ENCODE measurements at regions not wholly inside any gene's neighbourhood (a gene's known extent, or its start where the extent isn't known, plus 50 kb on each side); places are given as distances from the start of the nearest gene placed in this dataset.
"Not testable (repeated sequence)": the region's sequence is repeated elsewhere in the genome, so short reads cannot be mapped to it uniquely, and the experiment has no call there.

DNA sequence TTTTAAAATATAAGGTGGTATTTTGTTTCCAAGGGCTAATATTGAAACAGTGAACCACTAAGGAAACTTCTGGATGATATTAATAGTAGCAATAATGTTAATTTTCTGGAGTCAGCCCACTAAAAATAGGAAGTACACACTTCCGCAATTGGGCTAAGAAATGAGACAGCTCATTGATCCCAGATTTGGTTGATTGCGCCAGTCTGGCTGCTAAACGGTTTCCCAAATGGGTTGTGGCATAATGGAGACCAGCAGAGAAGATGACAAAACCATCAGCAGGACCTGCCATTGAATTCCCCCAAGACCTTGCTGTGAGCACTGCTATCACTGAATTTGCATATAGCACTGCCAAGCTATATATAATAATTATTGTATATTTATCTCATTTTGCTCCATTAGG, 71.2 kb upstream of the SGK1 start:
- TF ChIP-seq, protein P1, sequence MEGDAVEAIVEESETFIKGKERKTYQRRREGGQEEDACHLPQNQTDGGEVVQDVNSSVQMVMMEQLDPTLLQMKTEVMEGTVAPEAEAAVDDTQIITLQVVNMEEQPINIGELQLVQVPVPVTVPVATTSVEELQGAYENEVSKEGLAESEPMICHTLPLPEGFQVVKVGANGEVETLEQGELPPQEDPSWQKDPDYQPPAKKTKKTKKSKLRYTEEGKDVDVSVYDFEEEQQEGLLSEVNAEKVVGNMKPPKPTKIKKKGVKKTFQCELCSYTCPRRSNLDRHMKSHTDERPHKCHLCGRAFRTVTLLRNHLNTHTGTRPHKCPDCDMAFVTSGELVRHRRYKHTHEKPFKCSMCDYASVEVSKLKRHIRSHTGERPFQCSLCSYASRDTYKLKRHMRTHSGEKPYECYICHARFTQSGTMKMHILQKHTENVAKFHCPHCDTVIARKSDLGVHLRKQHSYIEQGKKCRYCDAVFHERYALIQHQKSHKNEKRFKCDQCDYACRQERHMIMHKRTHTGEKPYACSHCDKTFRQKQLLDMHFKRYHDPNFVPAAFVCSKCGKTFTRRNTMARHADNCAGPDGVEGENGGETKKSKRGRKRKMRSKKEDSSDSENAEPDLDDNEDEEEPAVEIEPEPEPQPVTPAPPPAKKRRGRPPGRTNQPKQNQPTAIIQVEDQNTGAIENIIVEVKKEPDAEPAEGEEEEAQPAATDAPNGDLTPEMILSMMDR (IDR thresholded peaks at IDR 0.05; ENCODE audit: control extremely low read depth, extremely low read depth, low read depth, missing control alignments): no peak
- DNase-seq (ENCODE audit: extremely low spot score): no peak
- CTCF ChIA-PET: no interaction called here
- POLR2A ChIA-PET: no interaction called here

DNA sequence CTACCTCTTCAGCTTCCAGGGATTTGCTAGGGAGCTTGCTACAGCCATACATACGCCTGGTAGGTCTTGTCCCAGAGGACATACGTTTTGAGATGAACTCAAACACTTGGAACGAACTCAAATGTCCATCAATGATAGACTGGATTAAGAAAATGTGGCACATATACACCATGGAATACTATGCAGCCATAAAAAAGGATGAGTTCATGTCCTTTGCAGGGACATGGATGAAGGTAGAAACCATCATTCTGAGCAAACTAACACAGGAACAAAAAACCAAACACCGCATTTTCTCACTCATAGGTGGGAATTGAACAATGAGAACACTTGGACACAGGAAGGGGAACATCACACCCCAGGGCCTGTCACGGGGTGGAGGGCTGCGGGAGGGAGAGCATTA, 68.6 kb upstream of the SGK1 start:
- ChIA-PET CTCF (interaction anchor here (1.1 kb wide), 1 partner anchor 33 kb away, joined by 3 read pairs; no protein-coding TSS in a partner anchor), POLR2A (interaction anchor here (0.6 to 0.8 kb wide), 2 partner anchors 37 to 49 kb away, joined by 3 to 7 read pairs; no protein-coding TSS in a partner anchor)
- DNase-seq (ENCODE audit: extremely low spot score): not testable (repeated sequence)

DNA sequence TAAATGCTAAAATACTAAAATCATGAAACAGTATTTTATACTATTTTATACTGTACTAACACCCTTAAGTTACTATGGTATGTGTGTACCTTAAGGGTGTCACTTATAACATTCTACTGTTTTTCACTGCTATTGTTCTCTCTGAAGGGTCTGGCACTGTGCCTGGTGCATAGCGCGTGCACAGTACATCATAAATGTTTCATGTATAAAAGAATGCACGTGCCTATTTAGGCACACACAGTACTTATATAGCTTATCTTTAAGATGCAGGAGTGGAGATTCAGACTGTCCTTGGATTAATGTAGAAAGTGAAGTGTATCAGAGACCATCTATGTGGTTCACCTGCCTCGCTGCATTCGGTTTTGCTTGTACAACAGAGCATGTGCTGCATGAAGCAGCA, 64.0 kb upstream of the SGK1 start:
- no peak for DNase-seq (ENCODE audit: extremely low spot score)
- ChIA-PET POLR2A (no interaction called here), CTCF (interaction anchor here (1.1 to 3.2 kb wide), 3 partner anchors 9 to 11 kb away, joined by 3 to 10 read pairs (median 6); no protein-coding TSS in a partner anchor)
- TF ChIP-seq, protein P1 (IDR thresholded peaks at IDR 0.05; ENCODE audit: control extremely low read depth, extremely low read depth, low read depth, missing control alignments): no peak

DNA sequence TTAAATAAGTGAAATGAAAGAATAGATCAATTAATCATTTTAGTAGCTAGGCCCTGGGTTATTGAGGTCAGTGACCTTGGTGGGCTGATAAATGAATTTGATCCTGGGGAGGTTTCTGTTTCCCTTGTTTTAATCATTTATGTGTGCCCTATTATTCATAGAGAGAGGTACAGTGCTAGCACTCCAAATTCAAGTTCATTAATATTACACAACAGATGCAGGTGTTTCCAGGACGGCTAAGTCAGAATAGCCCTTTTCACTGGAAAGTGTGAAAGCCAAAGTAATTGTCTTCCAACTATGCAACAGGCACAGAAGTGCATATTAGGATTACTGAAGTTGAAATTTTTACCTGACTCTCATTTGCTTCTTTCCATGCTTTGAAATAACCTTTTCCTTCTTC, 61.7 kb upstream of the SGK1 start:
- no peak for DNase-seq (ENCODE audit: extremely low spot score)
- TF ChIP-seq, protein P1 (IDR thresholded peaks at IDR 0.05; ENCODE audit: control extremely low read depth, extremely low read depth, low read depth, missing control alignments): no peak
- POLR2A ChIA-PET: no interaction called here
- CTCF ChIA-PET: interaction anchor here (2.1 kb wide), 1 partner anchor 13 kb away, joined by 5 read pairs; no protein-coding TSS in a partner anchor

DNA sequence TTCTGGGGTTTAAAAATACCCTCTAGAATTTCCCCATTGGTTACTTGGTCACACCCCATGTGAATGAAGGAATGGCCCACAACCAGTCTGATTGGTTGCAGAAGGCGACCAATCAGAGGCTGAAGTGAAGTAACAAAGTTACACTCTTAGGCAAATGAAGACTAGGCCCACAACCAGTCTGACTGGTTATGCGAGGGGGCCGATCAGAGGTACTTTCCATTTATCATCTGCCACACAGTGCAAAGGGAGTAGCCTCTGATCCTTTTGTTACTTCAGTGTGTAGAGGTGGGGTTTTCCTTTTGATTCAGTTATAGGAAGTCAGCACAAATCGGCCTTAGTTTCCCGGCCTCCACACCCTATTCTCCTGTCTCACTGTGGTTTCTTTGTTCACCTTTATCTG, 61.2 kb upstream of the SGK1 start:
- ChIA-PET CTCF (interaction anchor here (2.1 kb wide), 1 partner anchor 14 kb away, joined by 5 read pairs; no protein-coding TSS in a partner anchor), POLR2A (no interaction called here)
- peak; percentile 15 for DNase-seq (ENCODE audit: extremely low spot score)
- TF ChIP-seq, protein P1 (IDR thresholded peaks at IDR 0.05; ENCODE audit: control extremely low read depth, extremely low read depth, low read depth, missing control alignments): no peak

DNA sequence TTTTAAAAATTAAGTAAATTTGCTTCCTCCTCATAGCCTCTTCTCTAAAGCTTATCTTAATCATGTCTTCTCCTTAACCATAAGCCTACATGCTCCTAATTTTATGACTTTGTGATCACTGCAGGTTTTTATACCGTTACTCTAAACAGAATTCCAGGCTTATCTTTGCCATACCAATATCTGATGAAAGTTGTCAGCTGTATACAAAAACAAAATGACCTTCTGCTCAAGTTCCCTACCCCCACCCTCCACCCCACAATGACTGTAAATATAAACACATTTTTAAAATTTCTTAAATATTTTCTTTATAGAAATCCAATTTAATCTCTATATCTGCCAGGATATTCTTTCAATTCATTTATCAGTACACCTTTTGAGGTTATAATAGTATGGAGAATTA, 60.5 kb upstream of the SGK1 start:
- no peak for DNase-seq (ENCODE audit: extremely low spot score)
- ChIA-PET CTCF (interaction anchor here (0.8 kb wide), 1 partner anchor 17 kb away, joined by 3 read pairs; no protein-coding TSS in a partner anchor), POLR2A (no interaction called here)
- TF ChIP-seq, protein P1 (IDR thresholded peaks at IDR 0.05; ENCODE audit: control extremely low read depth, extremely low read depth, low read depth, missing control alignments): no peak

DNA sequence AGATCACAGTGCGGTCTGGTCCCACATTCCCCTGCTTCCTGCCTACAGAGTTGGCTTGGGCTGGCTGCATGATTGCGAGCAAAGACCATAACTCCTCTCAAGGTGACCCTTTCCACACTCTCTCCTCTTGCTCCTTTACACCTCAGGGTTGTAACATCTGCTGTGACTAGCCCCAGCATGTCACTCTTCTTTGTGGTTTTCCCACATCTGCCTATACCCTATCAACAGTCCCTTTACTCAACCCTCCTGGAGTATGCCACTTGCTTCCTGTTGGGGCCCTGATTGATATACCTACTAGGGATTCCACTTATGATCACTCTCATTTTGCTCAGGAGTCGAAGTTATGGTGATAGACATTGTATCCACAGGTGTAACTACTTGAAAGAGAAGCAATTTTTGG, 58.9 kb upstream of the SGK1 start:
- no peak for DNase-seq (ENCODE audit: extremely low spot score)
- ChIA-PET POLR2A (no interaction called here), CTCF (interaction anchor here (0.8 kb wide), 1 partner anchor 14 kb away, joined by 3 read pairs; no protein-coding TSS in a partner anchor)
- TF ChIP-seq, protein P1 (IDR thresholded peaks at IDR 0.05; ENCODE audit: control extremely low read depth, extremely low read depth, low read depth, missing control alignments): no peak
